ENCODE measurements at regions not wholly inside any gene's neighbourhood (a gene's known extent, or its start where the extent isn't known, plus 50 kb on each side); places are given as distances from the start of the nearest gene placed in this dataset.

- TF ChIP-seq E2F5 (CRISPR knock-in tag; IDR thresholded peaks at IDR 0.05): no peak
- no peak for TF ChIP-seq CTCF (IDR thresholded peaks at IDR 0.05)
- TF ChIP-seq ZBTB43 (CRISPR knock-in tag; IDR thresholded peaks at IDR 0.05): no peak
- no peak for TF ChIP-seq PREB (CRISPR knock-in tag; IDR thresholded peaks at IDR 0.05; ENCODE audit: borderline replicate concordance)
- TF ChIP-seq ESRRA (CRISPR knock-in tag; IDR thresholded peaks at IDR 0.05; ENCODE audit: borderline replicate concordance): no peak
- no peak for TF ChIP-seq EMX1 (CRISPR knock-in tag; IDR thresholded peaks at IDR 0.05)
These were observed 144.8 kb downstream of the ZNF248 start for GRCh38 chr10:37712489-37713131.
